ENCODE measurements at regions not wholly inside any gene's neighbourhood (a gene's known extent, or its start where the extent isn't known, plus 50 kb on each side); places are given as distances from the start of the nearest gene placed in this dataset.

DNA sequence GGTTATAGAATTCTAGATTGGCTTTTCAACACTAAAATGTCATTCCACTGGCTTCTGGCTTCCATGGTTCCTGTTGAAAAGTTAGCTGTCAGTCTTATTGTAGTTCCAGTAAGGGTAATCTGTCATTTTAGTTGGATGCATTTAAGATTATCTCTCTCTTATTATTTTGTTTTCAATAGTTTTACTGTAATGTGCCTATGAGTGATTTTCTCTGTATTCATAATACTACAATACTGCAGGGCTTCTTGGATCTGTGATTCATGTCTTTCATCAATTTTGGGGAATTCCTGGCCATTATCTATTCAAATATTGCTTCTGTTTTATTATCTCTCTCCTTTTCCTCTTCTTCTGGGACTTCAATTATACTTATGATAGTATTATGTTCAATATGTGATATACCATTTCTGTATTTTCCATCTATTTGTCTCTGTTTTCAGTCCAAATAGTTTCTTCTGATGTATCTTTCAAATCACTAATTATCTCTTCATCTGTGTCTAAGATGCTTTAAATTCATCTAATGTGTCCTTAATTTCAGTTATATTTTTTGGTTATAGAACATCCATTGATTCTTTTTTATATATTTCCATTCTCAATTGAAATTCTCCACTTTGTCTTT lies 101.5 kb downstream of the KCTD15 start:
- H3K4me3 ChIP-seq, result no peak overlapping the region
- H3K27ac ChIP-seq, result no peak overlapping the region
- H3K27me3 ChIP-seq, result no peaks in the 10 kb centered on the region
- no peak for DNase-seq (ENCODE audit: low spot score in 2 of 2)
- peaks cover 9% of the 10 kb centered on the region for H3K9me3 ChIP-seq
- TF ChIP-seq POLR2A (IDR thresholded peaks at IDR 0.05) (no peak), POLR2AphosphoS5 (IDR thresholded peaks at IDR 0.05) (no peak), EP300 (IDR thresholded peaks at IDR 0.05) (no peak)
- TF ChIP-seq, protein P1, sequence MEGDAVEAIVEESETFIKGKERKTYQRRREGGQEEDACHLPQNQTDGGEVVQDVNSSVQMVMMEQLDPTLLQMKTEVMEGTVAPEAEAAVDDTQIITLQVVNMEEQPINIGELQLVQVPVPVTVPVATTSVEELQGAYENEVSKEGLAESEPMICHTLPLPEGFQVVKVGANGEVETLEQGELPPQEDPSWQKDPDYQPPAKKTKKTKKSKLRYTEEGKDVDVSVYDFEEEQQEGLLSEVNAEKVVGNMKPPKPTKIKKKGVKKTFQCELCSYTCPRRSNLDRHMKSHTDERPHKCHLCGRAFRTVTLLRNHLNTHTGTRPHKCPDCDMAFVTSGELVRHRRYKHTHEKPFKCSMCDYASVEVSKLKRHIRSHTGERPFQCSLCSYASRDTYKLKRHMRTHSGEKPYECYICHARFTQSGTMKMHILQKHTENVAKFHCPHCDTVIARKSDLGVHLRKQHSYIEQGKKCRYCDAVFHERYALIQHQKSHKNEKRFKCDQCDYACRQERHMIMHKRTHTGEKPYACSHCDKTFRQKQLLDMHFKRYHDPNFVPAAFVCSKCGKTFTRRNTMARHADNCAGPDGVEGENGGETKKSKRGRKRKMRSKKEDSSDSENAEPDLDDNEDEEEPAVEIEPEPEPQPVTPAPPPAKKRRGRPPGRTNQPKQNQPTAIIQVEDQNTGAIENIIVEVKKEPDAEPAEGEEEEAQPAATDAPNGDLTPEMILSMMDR (IDR thresholded peaks at IDR 0.05), result no peak
- no peaks in the 10 kb centered on the region for H3K4me1 ChIP-seq
- H3K36me3 ChIP-seq, result no peaks in the 10 kb centered on the region

DNA sequence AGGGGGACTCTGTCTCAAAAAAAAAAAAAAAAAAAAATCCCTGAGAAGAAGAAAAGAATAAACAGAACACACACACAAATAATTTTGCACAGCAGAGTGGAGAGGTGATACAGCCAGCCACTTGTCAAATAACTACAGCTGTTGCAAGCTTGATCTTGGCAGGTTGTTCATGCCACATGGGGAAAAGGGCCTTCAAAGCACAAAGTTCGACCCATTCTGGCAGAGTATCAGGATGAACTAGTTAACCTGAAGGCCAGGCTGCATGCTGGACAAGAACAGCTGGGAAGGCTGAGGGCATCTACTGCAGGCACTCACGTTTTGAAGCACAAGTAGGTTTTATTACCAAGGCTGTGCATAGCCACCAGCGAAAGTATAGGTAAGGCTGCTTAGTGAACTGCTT lies 104.1 kb downstream of the KCTD15 start:
- no peak for DNase-seq (ENCODE audit: low spot score in 2 of 2)
- peaks cover 21% of the 10 kb centered on the region for H3K4me1 ChIP-seq
- peaks cover under 1% of the 10 kb centered on the region for H3K27me3 ChIP-seq
- H3K4me3 ChIP-seq, result no peak overlapping the region
- no peaks in the 10 kb centered on the region for H3K36me3 ChIP-seq
- TF ChIP-seq POLR2AphosphoS5 (IDR thresholded peaks at IDR 0.05), result no peak
- TF ChIP-seq, protein P1 (IDR thresholded peaks at IDR 0.05), result no peak
- TF ChIP-seq EP300 (IDR thresholded peaks at IDR 0.05), result no peak
- no peak for TF ChIP-seq POLR2A (IDR thresholded peaks at IDR 0.05)
- no peak overlapping the region for H3K27ac ChIP-seq
- H3K9me3 ChIP-seq, result peaks cover 9% of the 10 kb centered on the region
- 77% methylated on average over 3 of the region's 3 CpGs for WGBS

DNA sequence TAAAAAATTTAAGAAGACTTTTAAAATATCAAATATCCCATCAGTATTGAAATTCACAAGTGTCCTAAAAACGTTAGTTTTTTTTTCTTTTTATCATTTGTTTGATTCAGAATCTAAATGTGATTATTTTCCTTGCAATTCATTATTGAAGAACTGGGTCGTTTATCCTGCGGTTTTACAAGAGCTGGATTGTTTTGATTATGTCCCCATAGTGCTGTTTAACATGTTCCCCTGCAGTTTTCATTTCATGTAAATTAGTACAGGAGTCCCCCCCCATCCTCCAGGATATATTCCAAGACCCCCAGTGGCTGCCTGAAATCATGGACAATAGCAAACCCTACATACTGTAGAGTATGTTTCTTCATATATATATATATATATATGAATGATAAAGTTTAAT lies 105.7 kb downstream of the KCTD15 start:
- Histone ChIP-seq H3K27ac (no peak overlapping the region), H3K27me3 (peaks cover 11% of the 10 kb centered on the region), H3K4me3 (no peak overlapping the region), H3K9me3 (peaks cover 9% of the 10 kb centered on the region), H3K4me1 (peaks cover 33% of the 10 kb centered on the region), H3K36me3 (no peaks in the 10 kb centered on the region)
- DNase-seq (ENCODE audit: low spot score in 2 of 2), result no peak
- TF ChIP-seq POLR2AphosphoS5 (IDR thresholded peaks at IDR 0.05) (no peak), EP300 (IDR thresholded peaks at IDR 0.05) (no peak), POLR2A (IDR thresholded peaks at IDR 0.05) (no peak)
- TF ChIP-seq, protein P1 (IDR thresholded peaks at IDR 0.05), result no peak
- 68% methylated on average over 3 of the region's 3 CpGs for WGBS

DNA sequence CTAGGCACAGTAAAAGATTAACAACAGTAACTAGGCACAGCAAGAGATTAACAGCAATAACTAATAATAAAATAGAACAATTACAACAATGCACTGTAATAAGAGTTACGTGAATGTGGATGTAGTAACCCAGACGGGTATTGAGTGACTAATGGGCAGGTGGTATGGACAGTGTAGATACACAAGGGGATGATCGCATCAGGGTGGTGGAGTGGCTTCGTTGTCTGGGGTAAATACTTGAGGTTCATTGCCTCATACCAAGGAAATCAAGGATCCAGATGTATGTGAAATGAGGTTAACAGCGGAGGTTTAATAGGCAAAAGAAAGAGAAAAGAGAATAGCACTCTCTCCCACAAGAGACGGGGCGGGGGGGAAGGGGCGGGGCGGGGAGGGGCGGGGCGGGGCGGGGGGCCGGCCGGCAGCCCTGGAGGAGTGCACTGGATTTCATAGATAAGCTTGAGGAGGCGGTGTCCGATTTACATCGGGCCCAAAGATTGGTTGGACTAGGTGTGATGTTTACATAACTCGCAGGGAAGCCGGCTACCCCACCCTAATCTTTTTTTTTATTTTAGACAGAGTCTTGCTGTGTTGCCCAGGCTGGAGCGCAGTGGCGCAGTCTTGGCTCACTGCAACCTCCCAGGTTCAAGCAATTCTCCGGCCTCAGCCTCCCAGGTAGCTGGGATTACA lies 106.3 kb downstream of the KCTD15 start:
- H3K27me3 ChIP-seq, result peaks cover 11% of the 10 kb centered on the region
- no peak for DNase-seq (ENCODE audit: low spot score in 2 of 2)
- H3K9me3 ChIP-seq, result peaks cover 9% of the 10 kb centered on the region
- H3K27ac ChIP-seq, result no peak overlapping the region
- peaks cover 33% of the 10 kb centered on the region for H3K4me1 ChIP-seq
- 72% methylated on average over 22 of the region's 22 CpGs for WGBS
- H3K4me3 ChIP-seq, result no peak overlapping the region
- TF ChIP-seq, protein P1 (IDR thresholded peaks at IDR 0.05), result no peak
- TF ChIP-seq POLR2A (IDR thresholded peaks at IDR 0.05), result no peak
- TF ChIP-seq POLR2AphosphoS5 (IDR thresholded peaks at IDR 0.05), result no peak
- TF ChIP-seq EP300 (IDR thresholded peaks at IDR 0.05), result no peak
- no peaks in the 10 kb centered on the region for H3K36me3 ChIP-seq

DNA sequence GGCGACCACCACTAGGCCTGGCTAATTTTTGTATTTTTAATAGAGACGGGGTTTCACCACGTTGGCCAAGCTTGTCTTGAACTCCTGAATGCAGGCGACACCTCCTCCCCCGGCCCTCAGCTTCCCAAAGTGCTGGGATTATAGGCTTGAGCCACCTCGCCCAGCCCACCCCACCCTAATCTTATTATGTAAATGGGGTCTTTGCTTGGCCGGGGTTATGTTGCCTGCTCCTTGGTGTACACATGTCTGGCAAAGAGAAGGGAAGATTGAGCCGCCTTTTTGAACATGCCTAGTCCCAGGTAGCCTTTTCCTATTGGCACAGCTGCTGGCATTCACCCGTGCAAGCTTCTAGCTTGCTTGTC lies 106.8 kb downstream of the KCTD15 start:
- H3K27ac ChIP-seq, result no peak overlapping the region
- H3K9me3 ChIP-seq, result peaks cover 9% of the 10 kb centered on the region
- H3K36me3 ChIP-seq, result no peaks in the 10 kb centered on the region
- WGBS, result 74% methylated on average over 8 of the region's 9 CpGs
- H3K4me1 ChIP-seq, result peaks cover 33% of the 10 kb centered on the region
- TF ChIP-seq, protein P1 (IDR thresholded peaks at IDR 0.05), result no peak
- TF ChIP-seq EP300 (IDR thresholded peaks at IDR 0.05), result no peak
- no peak for TF ChIP-seq POLR2AphosphoS5 (IDR thresholded peaks at IDR 0.05)
- TF ChIP-seq POLR2A (IDR thresholded peaks at IDR 0.05), result no peak
- H3K27me3 ChIP-seq, result peaks cover 11% of the 10 kb centered on the region
- H3K4me3 ChIP-seq, result no peak overlapping the region
- DNase-seq (ENCODE audit: low spot score in 2 of 2), result no peak

Measured in suprapubic skin (tissue), 4 donors.